ENCODE measurements at regions not wholly inside any gene's neighbourhood (a gene's known extent, or its start where the extent isn't known, plus 50 kb on each side); places are given as distances from the start of the nearest gene placed in this dataset.
A peak's percentile ranks its signal among the peaks of the same experiment; 100 is the strongest.

- no peak for DNase-seq
- no peak overlapping the region for H3K9ac ChIP-seq (ENCODE audit: extremely low read depth, insufficient read length, low read length)
- H3K9me3 Mint-ChIP-seq = no peaks in the 10 kb centered on the region
- no peak overlapping the region for H2AK5ac ChIP-seq (ENCODE audit: insufficient read length, low read length)
- peak overlapping the region; percentile 4; the same call in 1 of the 2 replicates for H3K14ac ChIP-seq (ENCODE audit: insufficient read depth, low read length)
- H3K56ac ChIP-seq (ENCODE audit: insufficient read length, low read depth, low read length) = no peak overlapping the region
- H3K27me3 Mint-ChIP-seq (ENCODE audit: low read depth) = peaks cover 13% of the 10 kb centered on the region
- no peaks in the 10 kb centered on the region for H3K79me2 ChIP-seq (ENCODE audit: insufficient read depth, low read length)
- no peaks in the 10 kb centered on the region for H3K4me1 ChIP-seq (ENCODE audit: insufficient read depth, low read length)
- H4K5ac ChIP-seq (ENCODE audit: insufficient read length, low read depth, low read length) = no peak overlapping the region
- no peaks in the 10 kb centered on the region for H3K27me3 ChIP-seq (ENCODE audit: insufficient read depth, low read length)
- TF ChIP-seq, protein P1, sequence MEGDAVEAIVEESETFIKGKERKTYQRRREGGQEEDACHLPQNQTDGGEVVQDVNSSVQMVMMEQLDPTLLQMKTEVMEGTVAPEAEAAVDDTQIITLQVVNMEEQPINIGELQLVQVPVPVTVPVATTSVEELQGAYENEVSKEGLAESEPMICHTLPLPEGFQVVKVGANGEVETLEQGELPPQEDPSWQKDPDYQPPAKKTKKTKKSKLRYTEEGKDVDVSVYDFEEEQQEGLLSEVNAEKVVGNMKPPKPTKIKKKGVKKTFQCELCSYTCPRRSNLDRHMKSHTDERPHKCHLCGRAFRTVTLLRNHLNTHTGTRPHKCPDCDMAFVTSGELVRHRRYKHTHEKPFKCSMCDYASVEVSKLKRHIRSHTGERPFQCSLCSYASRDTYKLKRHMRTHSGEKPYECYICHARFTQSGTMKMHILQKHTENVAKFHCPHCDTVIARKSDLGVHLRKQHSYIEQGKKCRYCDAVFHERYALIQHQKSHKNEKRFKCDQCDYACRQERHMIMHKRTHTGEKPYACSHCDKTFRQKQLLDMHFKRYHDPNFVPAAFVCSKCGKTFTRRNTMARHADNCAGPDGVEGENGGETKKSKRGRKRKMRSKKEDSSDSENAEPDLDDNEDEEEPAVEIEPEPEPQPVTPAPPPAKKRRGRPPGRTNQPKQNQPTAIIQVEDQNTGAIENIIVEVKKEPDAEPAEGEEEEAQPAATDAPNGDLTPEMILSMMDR (conservative IDR thresholded peaks at IDR 0.05) = no peak
- no peak overlapping the region for H3K4me2 ChIP-seq (ENCODE audit: insufficient read depth, insufficient read length, low read length)
- no peaks in the 10 kb centered on the region for H4K20me1 ChIP-seq (ENCODE audit: control insufficient read depth, insufficient read depth, insufficient read length)
- no peak overlapping the region for H3K4ac ChIP-seq (ENCODE audit: low read depth, low read length)
- H3K4me3 Mint-ChIP-seq = no peak overlapping the region
- no peak overlapping the region for H3T11ph ChIP-seq (ENCODE audit: low read length)
- no peak overlapping the region for H3K23ac ChIP-seq (ENCODE audit: insufficient read length, low read depth, low read length)
- no peak overlapping the region for H2BK20ac ChIP-seq (ENCODE audit: low read depth, low read length, poor library complexity, severe bottlenecking)
- H2BK12ac ChIP-seq (ENCODE audit: insufficient read length, low read depth, low read length) = no peak overlapping the region
- H2BK15ac ChIP-seq (ENCODE audit: low read depth, low read length) = no peak overlapping the region
- H4K91ac ChIP-seq (ENCODE audit: insufficient read length, low read depth, low read length) = no peak overlapping the region
- H3K79me1 ChIP-seq (ENCODE audit: insufficient read depth, low read depth, low read length, poor library complexity, severe bottlenecking) = no peaks in the 10 kb centered on the region
- no peak overlapping the region for H2AFZ ChIP-seq (ENCODE audit: low read length)
- no peak overlapping the region for H2BK120ac ChIP-seq (ENCODE audit: low read depth, low read length, poor library complexity, severe bottlenecking)
- H3K36me3 Mint-ChIP-seq (ENCODE audit: insufficient read depth in 1 of 3, low read depth in 3 of 3) = no peaks in the 10 kb centered on the region
- no peak overlapping the region for H4K8ac ChIP-seq (replicated peaks; ENCODE audit: insufficient read length, low read depth, low read length)
- H3K27ac ChIP-seq (ENCODE audit: insufficient read length, low read depth, low read length) = no peak overlapping the region
- no peak overlapping the region for H3K18ac ChIP-seq (ENCODE audit: insufficient read length, low read depth, low read length)
- H3K27ac Mint-ChIP-seq = no peak overlapping the region
- WGBS (ENCODE audit: extremely low coverage, insufficient read length, low lambda C conversion rate) = no CpG with 5 or more reads among the region's 6 CpGs
- H3K23me2 ChIP-seq (ENCODE audit: insufficient read length, low read depth, low read length, poor library complexity, severe bottlenecking) = no peaks in the 10 kb centered on the region
- H3K4me1 Mint-ChIP-seq = peaks cover 18 to 26% of the 10 kb centered on the region in 2 experiments
- H3K9me3 ChIP-seq (ENCODE audit: control insufficient read depth, low read depth, low read length) = no peaks in the 10 kb centered on the region
- H2BK5ac ChIP-seq (ENCODE audit: insufficient read length, low read length) = no peak overlapping the region
Measured at GRCh38 chr9:95605101-95605500, 88.3 kb upstream of the PTCH1 start.

Data from H9 (cell line).